OCI-LY3 (cell line): ENCODE measurements at regions not wholly inside any gene's neighbourhood (a gene's known extent, or its start where the extent isn't known, plus 50 kb on each side); places are given as distances from the start of the nearest gene placed in this dataset.

Experiments used
- H2AFZ ChIP-seq: fragments of 200-600, 300-600 bp; shearing (Covaris generic); 2 replicates; pipeline ENCODE4 v1.6.0; 2014; ENCODE audit warnings: antibody characterized with exemption, low read depth, low read length
- H3K27ac ChIP-seq: fragments of 200-600, 300-600 bp; sonication (generic); 2 replicates; pipeline ENCODE4 v1.5.1; 2014; ENCODE audit warnings: mild to moderate bottlenecking, low read length, moderate library complexity, mixed read lengths
- H3K27me3 ChIP-seq: fragments of 200-600, 300-600 bp; sonication (generic); 2 replicates; pipeline ENCODE4 v1.6.1; 2014; ENCODE audit warnings: low read depth, low read length, mixed read lengths
- H3K36me3 ChIP-seq: fragments of 200-600, 300-600 bp; sonication (generic); replicated peaks from 2 replicates; pipeline ENCODE3; 2014; ENCODE audit warnings: low read depth, low read length, mixed read lengths
- H3K4me1 ChIP-seq: fragments of 300-600, 200-600 bp; sonication (generic); 2 replicates; pipeline ENCODE4 v1.6.1; 2014; ENCODE audit warnings: low read length, mixed read lengths
- H3K4me2 ChIP-seq: fragments of 200-600, 300-600 bp; sonication (generic); 2 replicates; pipeline ENCODE4 v1.6.1; 2014; ENCODE audit warnings: low read length, mixed read lengths
- H3K4me3 ChIP-seq: fragments of 300-600, 200-600 bp; sonication (generic); 2 replicates; pipeline ENCODE4 v1.5.1; 2014; ENCODE audit warnings: antibody characterized with exemption, mild to moderate bottlenecking, low read length, moderate library complexity
- H3K79me2 ChIP-seq: fragments of 300-600, 200-600 bp; shearing (Covaris generic); 2 replicates; pipeline ENCODE4 v1.6.1; 2014; ENCODE audit warnings: mild to moderate bottlenecking, low read length, mixed read lengths
- H3K9ac ChIP-seq: fragments of 300-600, 200-600 bp; shearing (Covaris generic); 2 replicates; pipeline ENCODE4 v1.6.0; 2014; ENCODE audit warnings: mild to moderate bottlenecking, low read length, moderate library complexity
- H3K9me3 ChIP-seq: fragments of 200-600, 300-600 bp; shearing (Covaris generic); 2 replicates; pipeline ENCODE4 v1.6.1; 2014; ENCODE audit warnings: low read length, mixed read lengths; ENCODE audit not compliant: insufficient read depth
- H4K20me1 ChIP-seq: fragments of 200-600, 300-600 bp; sonication (generic); 2 replicates; pipeline ENCODE4 v1.6.1; 2016; ENCODE audit warnings: low read length, mixed read lengths; ENCODE audit not compliant: insufficient read depth
- CTCF ChIP-seq: fragments of 200-600, 300-600 bp; sonication (generic); IDR thresholded peaks from 2 replicates; pipeline ENCODE4 v1.5.1; 2014; ENCODE audit warnings: antibody characterized with exemption, low read length, low read depth
- EZH2phosphoT487 ChIP-seq: fragments of 200-600 bp; shearing (Covaris generic); IDR thresholded peaks from 2 replicates; pipeline ENCODE4 v1.6.1; 2018; ENCODE audit warnings: antibody characterized with exemption, mixed run types, low read depth

- Histone ChIP-seq H3K4me1 (no peaks in the 10 kb centered on the region), H3K27ac (no peak overlapping the region), H3K4me3 (no peak overlapping the region), H3K36me3 (no peaks in the 10 kb centered on the region), H2AFZ (no peak overlapping the region), H3K9ac (no peak overlapping the region), H3K27me3 (peaks cover 10% of the 10 kb centered on the region; the same call in 1 of the 2 replicates), H3K9me3 (no peaks in the 10 kb centered on the region), H3K79me2 (no peaks in the 10 kb centered on the region), H3K4me2 (no peak overlapping the region), H4K20me1 (no peaks in the 10 kb centered on the region)
- TF ChIP-seq EZH2phosphoT487: no peak
- TF ChIP-seq CTCF: no peak
Measured at GRCh38 chr1:30618335-30618747, 105.0 kb downstream of the MATN1 start.

GRCh38 chr1:30616759-30617158 lies 106.6 kb downstream of the MATN1 start:
- Histone ChIP-seq H3K27ac (no peak overlapping the region), H3K79me2 (no peaks in the 10 kb centered on the region), H4K20me1 (no peaks in the 10 kb centered on the region), H3K4me1 (no peaks in the 10 kb centered on the region), H3K36me3 (no peaks in the 10 kb centered on the region), H3K27me3 (peaks cover 7% of the 10 kb centered on the region; the same call in 1 of the 2 replicates), H3K4me3 (no peak overlapping the region), H3K4me2 (no peak overlapping the region), H3K9me3 (no peaks in the 10 kb centered on the region), H2AFZ (no peak overlapping the region), H3K9ac (no peak overlapping the region)
- TF ChIP-seq EZH2phosphoT487 (no peak), CTCF (no peak)

- no peak overlapping the region for H2AFZ ChIP-seq
- peaks cover 7% of the 10 kb centered on the region; the same call in 1 of the 2 replicates for H3K27me3 ChIP-seq
- TF ChIP-seq EZH2phosphoT487: no peak
- no peak for TF ChIP-seq CTCF
- no peaks in the 10 kb centered on the region for H3K79me2 ChIP-seq
- H3K4me1 ChIP-seq: no peaks in the 10 kb centered on the region
- no peak overlapping the region for H3K27ac ChIP-seq
- no peak overlapping the region for H3K9ac ChIP-seq
- H3K36me3 ChIP-seq: no peaks in the 10 kb centered on the region
- H3K4me2 ChIP-seq: no peak overlapping the region
- no peak overlapping the region for H3K4me3 ChIP-seq
- no peaks in the 10 kb centered on the region for H4K20me1 ChIP-seq
- H3K9me3 ChIP-seq: no peaks in the 10 kb centered on the region
Measured at GRCh38 chr1:30615816-30616590, 107.4 kb downstream of the MATN1 start.

- no peaks in the 10 kb centered on the region for H4K20me1 ChIP-seq
- no peak overlapping the region for H3K9ac ChIP-seq
- H3K4me1 ChIP-seq: no peaks in the 10 kb centered on the region
Measured at GRCh38 chr1:30615076-30615795, 108.1 kb downstream of the MATN1 start.

More at GRCh38 chr1:30615076-30615795, 108.1 kb downstream of the MATN1 start:
- H3K27ac ChIP-seq: no peak overlapping the region
- no peak overlapping the region for H3K4me3 ChIP-seq
- H2AFZ ChIP-seq: no peak overlapping the region
- H3K36me3 ChIP-seq: no peaks in the 10 kb centered on the region
- no peak for TF ChIP-seq CTCF
- TF ChIP-seq EZH2phosphoT487: no peak
- no peaks in the 10 kb centered on the region for H3K79me2 ChIP-seq
- no peak overlapping the region for H3K4me2 ChIP-seq
- no peaks in the 10 kb centered on the region for H3K9me3 ChIP-seq
- H3K27me3 ChIP-seq: peaks cover 7% of the 10 kb centered on the region; the same call in 1 of the 2 replicates
